ENCODE measurements at regions not wholly inside any gene's neighbourhood (a gene's known extent, or its start where the extent isn't known, plus 50 kb on each side); places are given as distances from the start of the nearest gene placed in this dataset.
A peak's percentile ranks its signal among the peaks of the same experiment; 100 is the strongest.

DNA sequence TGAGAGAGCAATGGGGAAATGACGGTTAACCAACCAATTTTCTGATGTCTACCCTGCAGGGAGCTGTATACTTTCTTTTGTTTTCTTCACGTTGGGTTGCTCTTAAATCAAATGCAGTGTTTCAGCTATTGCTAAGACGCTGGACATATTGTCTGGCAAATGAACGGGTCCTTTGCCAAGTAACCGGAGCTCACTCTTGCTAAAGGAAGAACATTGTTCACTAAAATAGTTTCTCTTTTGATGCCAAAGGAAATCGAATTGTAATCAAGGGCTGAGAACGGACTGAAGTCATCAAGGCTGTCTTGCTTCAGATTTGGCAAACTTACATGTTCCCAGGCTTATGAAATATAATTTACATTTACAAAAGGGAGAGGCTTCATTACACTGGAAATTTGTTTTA lies 142.3 kb upstream of the ARGLU1 start:
- no peak for DNase-seq

DNA sequence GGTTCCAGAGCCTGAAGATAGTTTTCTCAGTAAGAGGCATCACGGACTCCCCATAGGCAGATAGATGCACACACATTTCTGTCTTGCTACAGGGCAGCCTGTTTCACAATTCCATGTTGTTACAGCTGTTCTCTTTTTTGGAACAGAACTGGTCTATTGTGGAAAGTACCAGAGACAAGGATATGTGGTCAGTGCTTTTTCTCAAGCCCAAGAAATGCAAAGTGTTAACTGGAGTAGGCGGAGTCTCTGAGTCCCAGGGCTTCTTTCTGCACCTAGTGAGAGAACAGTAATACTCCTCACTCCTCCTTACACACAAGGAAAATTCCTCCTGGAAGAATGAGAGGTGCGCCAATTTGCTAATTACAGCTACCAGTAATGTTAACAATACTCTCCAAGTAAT lies 141.6 kb upstream of the ARGLU1 start:
- no peak for DNase-seq

DNA sequence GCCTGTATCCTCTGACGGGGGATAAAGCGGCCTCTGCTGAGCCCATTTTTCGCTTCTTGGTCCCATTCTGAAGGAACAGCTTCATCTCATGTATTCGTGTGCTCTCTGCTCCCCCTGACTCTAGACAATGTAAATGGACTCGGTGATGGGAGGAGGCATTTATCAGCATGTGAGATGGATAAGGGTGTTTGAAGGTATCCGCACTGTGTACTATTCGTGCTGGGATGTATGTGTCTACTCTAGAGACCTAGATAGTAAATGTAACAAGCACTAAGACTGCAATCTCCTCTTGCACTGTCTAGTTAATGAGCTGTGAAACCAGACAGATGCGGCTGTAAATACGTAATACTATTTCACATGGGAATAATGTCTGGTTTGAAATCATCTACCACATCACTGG lies 134.6 kb upstream of the ARGLU1 start:
- DNase-seq = no peak

DNA sequence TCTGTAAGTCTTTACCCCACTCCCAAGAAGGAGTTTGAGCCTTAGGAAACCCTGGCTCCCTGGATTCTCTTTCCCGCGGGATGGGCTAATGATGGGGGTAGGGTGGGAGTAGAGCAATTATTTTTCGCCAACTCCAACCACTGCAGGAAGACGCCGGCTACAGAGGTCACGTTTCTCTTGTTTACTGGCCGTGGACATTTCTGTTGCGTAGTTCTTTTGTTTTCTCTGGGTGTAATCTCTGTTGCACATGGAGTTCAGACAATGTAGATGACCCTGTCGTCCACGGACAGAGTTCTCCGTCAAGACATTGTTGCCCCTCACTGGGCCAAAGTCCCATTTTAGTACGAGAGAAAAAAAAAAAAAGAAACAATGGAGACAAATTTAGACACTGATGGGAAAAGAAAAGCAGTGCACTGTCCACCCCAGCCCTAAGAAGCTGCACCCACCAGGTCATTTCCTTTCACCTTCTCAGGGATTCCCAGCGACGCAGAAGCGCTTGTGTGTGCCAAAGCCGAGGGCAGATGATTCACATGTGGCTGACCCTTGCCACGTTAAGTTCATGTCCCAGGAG lies 133.9 kb upstream of the ARGLU1 start:
- peak; percentile 48 for DNase-seq

DNA sequence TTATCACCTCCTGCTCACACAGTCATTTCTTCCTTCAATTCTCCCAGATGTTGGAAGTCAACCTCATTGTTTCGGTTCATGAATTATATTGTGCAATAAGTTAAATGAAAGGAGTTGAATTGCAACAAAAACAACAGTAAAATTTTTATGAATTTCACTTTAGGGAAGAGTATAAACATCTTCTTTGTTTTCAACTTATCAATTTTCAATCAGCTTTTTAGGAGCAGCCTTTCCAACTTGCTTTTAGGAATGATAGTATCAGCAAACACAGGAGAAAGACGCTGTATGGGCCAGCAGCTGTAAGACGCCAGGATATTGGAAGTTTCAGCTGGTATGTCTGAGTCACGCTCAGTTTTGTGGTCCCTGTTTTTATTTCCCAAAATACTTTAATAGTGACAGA lies 132.5 kb upstream of the ARGLU1 start:
- no peak for DNase-seq

DNA sequence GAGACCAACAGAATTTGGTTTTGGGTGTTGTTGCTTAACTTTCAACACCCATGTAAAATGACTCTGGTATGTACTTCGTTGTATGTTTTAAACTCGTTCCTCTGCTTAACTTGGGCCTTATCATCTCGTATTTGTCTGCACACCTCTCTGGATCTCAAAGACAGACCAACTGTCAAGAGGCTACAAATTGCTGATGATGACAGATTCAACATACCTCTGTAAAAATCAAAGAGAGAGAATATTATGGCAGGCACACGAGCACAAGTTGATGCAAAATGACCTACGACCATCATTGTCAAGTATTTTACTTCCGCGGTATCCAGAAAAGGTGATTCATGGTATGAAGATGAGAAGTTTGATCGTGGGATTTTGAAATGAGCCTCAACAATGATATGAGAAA lies 132.1 kb upstream of the ARGLU1 start:
- DNase-seq = no peak

DNA sequence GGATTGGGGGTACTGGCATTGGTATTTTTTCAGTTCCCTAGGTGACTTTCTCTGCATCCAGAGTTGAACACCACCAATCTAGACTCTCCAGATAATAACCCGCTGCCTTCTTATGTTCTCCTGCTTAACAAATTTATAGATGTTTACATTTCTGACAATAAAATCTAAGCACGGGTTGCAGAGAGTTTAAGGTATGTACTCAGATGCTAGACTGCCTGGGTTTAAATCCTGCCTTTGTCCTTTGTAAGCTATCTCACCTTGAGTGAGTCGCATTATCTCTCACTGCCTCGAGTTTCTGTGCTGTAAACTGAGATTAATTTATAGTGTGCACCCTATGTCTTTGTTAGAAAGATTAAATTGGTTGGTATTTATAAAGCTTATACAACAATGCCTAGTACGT lies 131.4 kb upstream of the ARGLU1 start:
- no peak for DNase-seq

DNA sequence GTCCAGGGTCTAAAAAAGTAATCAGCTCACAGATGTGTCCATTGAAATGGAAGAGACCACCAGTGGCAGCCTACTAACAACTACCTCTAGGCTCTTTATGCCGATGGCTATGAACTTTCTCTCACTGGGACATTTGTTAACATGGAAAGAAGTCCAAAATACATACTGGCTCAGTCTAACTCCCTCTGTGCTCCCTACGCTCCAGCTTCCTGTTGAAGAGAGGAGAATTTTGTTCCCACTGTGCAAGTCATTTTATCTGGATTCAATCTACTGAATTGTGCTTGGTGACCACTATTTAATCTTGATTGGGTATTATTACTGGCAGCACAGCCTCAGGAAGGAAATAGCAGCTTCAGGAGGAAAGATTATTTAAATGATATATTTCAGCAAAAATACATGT lies 128.8 kb upstream of the ARGLU1 start:
- no peak for DNase-seq

DNA sequence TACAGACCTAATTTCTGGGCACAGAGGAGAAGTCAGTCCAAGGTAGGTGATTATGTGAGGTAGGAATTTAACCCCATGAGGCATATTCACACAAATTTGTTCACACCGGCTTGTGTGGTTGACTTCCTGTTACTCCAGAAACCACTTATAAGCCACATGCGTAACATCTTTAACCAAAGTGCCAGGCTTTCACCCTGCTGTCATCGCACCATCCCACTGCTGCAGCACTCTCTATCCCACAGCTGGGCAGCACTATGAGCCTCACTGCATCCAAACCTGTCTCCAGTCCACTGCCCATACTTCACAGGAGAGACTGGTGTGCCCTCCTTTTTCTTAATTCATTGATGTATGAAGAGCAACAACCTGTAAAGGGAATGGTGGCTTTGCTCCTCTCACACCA lies 128.2 kb upstream of the ARGLU1 start:
- no peak for DNase-seq

DNA sequence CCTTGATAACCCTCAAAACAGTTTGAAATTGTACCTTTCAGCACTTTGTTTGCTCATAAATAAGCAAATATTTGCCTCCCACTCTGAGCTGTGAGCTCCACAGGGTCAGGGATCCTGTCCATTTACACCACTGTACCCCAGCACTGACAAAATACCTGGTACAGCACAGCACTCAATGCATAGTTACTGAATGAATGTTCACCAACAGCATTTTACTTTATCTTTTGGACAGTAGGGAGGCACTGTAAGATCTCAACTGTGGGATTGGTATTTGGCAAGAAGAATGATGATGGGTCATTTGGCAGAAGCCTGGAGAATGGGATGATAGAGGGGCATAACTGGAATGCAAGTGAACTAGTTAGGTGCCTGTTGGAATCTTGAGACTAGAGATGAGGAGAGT lies 127.2 kb upstream of the ARGLU1 start:
- no peak for DNase-seq

DNA sequence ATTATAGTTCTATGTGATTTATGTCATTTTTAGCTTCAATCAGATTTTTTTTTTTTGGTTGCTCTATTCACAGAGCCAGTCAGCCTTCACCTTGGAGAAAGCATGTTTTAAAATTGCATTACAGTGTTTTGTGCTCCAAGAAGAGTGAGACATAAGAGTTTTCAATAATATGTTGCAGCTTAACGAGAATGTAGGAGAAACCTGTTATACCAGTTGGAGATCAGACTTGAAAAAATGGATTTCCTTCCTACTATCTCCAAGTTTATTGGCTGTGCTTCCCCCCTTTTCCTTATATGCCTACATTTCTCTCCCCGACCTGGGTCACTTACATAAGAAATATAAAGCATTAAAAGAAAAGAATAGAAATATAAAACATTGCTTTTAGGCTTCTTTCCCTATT lies 123.9 kb upstream of the ARGLU1 start:
- no peak for DNase-seq

DNA sequence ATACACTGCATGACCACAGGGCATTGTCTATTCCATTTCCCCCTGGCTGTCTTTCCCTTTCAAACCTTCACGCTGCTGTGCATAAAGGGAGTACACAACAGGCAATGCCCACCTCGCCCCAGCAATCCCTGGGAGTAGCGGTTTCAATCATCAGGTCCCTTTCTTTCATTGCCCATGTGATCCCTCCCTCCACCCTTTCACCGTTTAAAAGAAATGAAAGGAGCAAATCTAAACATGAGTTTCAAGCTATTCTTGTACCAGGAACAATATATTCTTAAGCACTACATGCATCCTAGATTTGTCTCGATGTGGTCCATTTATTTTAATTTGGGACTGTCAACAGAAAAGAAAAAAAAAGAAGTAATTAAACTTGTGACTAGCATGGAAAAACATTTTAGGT lies 123.4 kb upstream of the ARGLU1 start:
- DNase-seq = peak; percentile 57

DNA sequence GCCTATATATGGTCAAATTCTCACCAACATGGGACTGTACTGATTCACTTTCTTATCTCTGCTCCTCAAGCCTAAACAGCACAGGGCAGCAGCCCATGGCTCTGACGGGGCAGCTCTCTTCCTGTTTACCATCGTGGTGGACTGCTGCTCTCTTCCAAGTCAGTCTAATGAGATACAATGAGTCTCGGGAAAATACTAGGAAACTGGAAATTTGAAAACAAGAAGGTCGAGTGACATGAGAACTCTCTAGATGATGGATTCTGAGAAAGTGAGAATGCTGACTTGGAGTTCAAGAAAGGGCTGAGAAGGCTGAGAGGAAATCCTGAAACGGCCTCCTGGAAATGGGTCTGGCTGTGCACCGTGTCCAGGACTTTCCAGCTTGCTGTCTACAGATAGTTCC lies 122.8 kb upstream of the ARGLU1 start:
- DNase-seq = no peak

DNA sequence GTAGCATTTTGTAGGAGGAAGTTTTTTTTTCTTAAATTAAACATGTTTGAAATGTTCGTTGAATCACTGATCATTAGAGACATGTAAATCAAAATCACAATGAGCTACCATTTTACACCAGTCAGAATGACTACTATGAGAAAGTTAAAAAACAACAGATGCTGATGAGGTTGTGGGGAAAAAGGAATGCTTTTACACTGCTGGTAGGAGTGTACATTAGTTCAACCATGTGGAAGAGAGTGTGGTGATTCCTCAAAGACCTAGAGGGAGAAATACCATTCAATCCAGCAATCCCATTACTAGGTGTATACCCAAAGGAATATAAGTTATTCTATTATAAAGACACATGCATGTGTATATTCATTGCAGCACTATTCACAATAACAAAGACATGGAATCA lies 122.0 kb upstream of the ARGLU1 start:
- no peak for DNase-seq

DNA sequence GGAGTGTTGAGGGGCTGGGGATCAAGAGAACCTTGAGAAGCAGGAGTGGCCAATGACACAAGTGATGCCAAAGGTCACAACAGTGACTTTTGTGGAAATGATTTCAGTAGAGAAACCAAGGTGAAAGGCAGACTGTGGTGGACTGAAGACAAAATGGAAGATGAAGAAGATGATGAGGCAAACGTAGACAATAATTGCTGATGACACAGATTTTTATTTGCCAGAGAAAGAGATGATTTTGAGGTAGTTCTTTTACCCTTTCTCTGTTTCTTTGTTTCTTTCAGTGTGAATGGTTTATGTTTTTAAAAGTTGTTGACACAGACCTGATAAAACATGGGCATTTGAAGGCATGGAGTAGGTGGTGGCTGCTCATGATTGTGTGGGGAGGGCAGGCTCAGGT lies 121.0 kb upstream of the ARGLU1 start:
- no peak for DNase-seq

DNA sequence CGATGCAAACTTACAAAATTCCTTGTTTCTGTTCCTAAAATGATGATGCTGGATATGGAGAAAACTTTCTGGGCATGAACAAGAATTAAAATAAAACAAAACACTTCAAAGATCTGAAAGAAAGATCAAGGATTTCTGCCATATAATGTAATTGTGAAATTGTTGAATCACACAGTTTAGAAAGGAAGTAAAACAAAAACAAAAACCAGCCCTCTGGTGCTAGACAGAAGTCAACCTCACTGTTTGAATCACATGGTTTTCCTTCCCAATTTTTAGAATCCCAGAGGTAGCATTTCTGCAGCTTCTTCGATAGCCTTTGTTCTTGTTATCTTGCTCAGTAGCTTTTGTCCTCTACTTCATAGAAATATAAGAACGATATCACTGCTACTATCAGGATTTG lies 118.2 kb upstream of the ARGLU1 start:
- DNase-seq = no peak

DNA sequence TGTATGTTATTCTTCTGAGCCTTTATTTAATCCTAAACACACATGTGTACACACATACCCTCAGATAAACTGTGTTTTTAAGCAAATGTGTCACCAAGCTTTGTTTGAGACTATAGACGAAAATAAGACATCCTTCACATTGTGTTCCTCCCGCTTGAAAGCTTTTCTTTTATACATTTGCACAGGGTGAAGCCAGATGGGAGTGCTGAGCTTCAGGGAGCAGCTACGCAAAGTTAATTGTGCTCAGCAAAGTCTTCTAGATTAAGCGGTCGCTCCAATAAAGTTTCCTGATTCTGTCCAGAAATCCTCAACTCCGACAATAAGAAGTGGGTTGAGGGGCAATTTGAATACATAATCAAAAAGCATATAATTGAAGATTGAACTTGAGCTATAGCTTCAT lies 117.2 kb upstream of the ARGLU1 start:
- no peak for DNase-seq

DNA sequence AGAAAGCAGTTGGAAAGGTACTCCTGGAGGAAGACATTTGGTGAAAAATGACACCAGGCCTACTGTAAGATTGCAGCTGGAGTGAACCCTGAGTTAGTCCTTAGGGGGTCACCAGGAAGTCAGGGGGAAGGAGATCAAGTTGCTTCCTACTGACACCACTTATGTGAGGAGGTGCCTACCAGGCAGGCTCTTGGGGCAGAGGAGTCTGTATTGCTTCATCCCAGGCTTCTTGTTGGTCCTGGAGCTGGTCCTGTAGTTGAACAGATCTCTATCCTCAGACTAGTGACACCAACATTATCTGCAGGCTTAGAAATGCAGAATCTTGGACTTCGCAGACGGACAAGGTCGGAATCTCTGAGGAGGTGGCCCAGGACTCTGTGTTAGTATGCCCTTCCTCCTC lies 116.0 kb upstream of the ARGLU1 start:
- no peak for DNase-seq

DNA sequence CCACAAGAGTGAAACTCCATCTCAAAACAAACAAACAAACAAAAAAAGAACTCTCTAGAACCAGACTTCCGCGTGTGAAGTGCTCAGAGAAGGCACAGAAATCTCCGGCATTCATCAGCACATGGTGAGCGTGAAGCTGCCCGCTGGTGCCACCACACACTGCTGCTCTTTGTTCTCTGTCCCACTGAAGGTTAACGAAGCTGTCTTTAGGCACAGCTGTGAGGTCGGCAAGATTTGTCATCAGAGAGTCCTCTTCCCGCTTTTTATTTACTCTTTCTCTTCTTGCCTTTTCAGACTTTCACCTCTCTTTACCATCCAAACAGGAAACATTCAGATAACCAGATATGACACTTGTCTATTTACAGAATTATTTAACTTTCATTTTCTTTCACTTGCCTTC lies 115.2 kb upstream of the ARGLU1 start:
- DNase-seq = no peak

DNA sequence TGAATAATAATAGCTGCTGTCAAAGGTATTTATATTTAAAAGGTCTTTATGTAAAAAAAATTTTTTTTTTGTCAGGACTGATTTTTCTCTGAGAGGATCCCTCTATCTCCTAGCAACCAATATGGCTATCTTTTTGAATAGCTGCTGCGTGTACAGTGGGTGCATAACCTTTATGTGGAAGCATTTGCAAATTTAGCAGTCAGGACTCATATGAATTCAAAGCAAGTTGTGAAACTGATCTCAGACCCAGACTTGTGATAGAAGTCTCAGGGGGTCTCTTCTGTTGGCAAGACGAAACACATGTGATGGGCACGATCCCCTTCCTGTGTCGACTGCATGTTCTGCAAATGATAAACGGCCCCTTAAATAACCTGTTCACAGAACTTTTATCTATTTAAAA lies 114.1 kb upstream of the ARGLU1 start:
- no peak for DNase-seq

DNA sequence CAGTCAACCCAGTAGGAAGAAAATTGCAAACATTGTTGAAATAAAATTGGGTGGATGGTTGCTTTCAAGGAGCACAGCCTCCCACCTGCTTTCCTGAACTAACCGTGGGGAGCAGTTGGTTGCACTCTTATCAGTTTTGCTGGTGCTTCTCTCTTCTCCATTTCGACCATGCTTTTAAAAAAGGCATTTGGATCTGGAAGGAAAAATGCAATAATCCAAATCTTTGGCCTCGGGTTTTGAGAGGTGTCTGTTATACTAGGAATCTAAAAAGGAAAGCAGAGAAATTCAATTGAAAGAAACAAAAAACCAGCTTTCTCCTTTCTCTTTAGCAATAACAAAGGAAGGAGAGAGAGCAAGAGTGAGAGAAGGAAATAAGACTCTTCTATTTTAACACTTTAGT lies 113.6 kb upstream of the ARGLU1 start:
- DNase-seq = no peak

DNA sequence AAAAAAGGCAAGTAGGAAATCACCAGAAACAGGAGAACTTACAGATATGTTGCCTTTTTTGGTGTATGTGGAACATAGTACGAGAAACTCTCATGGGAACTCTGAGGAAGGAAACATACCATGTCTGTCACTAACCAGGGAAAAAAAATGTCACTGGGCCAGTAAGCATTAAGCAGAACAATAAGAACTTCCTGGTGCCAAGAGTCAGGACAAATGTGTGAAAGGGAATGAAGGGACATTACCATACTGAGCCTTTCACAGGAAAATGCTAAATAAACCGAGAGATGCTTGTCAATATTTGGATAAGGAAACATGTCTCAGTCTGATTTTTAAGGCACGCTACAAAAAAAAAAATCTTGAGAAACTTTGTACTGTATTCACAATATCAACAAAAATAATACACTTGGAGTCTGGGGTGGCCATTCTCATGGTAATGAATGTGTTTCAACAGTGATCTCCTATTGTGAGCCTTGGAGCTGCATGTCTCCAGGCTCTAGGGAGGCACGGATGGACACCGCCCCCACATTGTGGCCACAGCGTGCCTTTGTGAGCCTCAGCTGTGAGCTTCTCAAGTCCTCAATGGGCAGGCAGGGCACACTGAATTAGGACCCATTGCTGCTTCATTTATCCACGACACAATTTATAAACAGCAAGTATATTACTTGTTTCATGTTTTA lies 113.0 kb upstream of the ARGLU1 start:
- no peak for DNase-seq

DNA sequence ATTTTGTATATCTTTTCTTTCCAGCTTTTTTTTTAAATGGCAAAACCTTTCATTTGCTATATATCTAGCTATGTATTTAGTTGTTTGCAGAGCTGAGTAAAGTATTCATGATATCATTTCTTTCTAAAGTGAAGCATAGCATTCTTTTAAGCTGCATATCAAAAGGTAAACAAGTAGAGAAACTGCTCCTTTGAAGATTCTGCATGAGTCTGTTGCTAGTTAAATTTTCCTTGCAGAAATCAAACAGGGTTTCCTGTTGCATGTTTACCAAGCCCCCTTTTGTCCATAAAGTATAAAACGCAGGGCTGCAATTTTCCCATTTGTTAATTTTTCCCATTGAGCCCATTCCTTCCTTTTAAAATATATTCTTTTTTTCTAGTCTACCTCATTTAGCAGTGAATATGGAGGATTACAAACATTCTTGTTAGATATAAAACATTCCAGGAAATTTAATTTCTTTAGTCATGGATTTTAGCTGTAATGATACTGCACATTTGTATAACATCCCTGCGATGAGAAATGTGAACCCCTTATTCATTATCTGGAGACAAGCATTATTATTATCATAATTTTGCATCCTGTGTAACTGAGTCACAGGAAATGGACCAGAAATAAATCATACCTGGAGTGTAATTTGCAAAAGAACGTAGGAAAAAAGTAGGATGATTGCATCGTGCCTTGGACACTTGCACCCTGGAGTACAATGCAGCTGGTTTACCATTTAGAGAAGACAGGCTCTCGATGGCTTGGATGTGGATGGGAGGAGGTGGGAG lies 110.9 kb upstream of the ARGLU1 start:
- DNase-seq = no peak

DNA sequence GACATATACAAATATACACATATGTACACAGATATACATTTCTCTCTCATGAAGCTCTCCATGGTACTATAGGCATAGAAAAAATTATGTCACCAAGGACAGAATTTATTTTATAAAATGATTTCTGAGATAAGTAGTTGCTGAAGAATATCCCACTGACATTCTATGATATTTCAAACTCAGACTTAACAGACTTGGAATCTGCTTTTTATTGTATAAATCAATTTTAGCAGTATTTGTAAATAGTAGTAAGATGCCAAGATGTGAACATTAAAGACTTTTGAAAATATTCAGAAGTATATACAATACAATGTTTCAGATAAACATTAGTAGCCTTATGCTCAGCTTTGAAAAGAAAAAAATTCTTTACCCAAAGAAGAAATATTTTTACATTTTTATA lies 107.4 kb upstream of the ARGLU1 start:
- DNase-seq = no peak
